Endothelial cell of hepatic sinusoid (primary cell): ENCODE measurements at regions not wholly inside any gene's neighbourhood (a gene's known extent, or its start where the extent isn't known, plus 50 kb on each side); places are given as distances from the start of the nearest gene placed in this dataset.

Experiments
- in situ Hi-C: cut with HindIII; loops from 2 replicates; pipeline ENCODE4 v1.10.0; 2017; ENCODE audit warnings: low sequenced_read_pairs

- in situ Hi-C loops, result no loop called here
Measured at GRCh38 chr14:26395726-26396125, 202.1 kb downstream of the NOVA1 start.

GRCh38 chr14:26394150-26394810 is 203.6 kb downstream of the NOVA1 start:
- in situ Hi-C loops, result no loop called here

- in situ Hi-C loops, result no loop called here
Measured at GRCh38 chr14:26392498-26392897, 205.3 kb downstream of the NOVA1 start.

- in situ Hi-C loops, result no loop called here
Measured at GRCh38 chr14:26389646-26390508, 208.0 kb downstream of the NOVA1 start.

- in situ Hi-C loops, result no loop called here
Measured at GRCh38 chr14:26385310-26385709, 212.5 kb downstream of the NOVA1 start.

- in situ Hi-C loops, result no loop called here
Measured at GRCh38 chr14:26382901-26383685, 214.7 kb downstream of the NOVA1 start.

- in situ Hi-C loops, result no loop called here
Measured at GRCh38 chr14:26381405-26381804, 216.4 kb downstream of the NOVA1 start.

GRCh38 chr14:26380637-26381036 is 217.2 kb downstream of the NOVA1 start:
- in situ Hi-C loops, result no loop called here

GRCh38 chr14:26379951-26380350 is 217.9 kb downstream of the NOVA1 start:
- in situ Hi-C loops, result no loop called here

GRCh38 chr14:26377150-26377549 is 220.7 kb downstream of the NOVA1 start:
- in situ Hi-C loops, result no loop called here

- in situ Hi-C loops, result no loop called here
Measured at GRCh38 chr14:26370115-26370514, 227.7 kb downstream of the NOVA1 start.

GRCh38 chr14:26363689-26364088 is 234.1 kb downstream of the NOVA1 start:
- in situ Hi-C loops, result no loop called here

GRCh38 chr14:26344596-26344995 is 253.2 kb downstream of the NOVA1 start:
- in situ Hi-C loops, result no loop called here

- in situ Hi-C loops, result no loop called here
Measured at GRCh38 chr14:26339381-26339780, 258.5 kb downstream of the NOVA1 start.

GRCh38 chr14:26338231-26338630 is 259.6 kb downstream of the NOVA1 start:
- in situ Hi-C loops, result no loop called here

GRCh38 chr14:26334288-26334687 is 263.5 kb downstream of the NOVA1 start:
- in situ Hi-C loops, result no loop called here

- in situ Hi-C loops, result no loop called here
Measured at GRCh38 chr14:26332966-26333365, 264.9 kb downstream of the NOVA1 start.

GRCh38 chr14:26330982-26331381 is 266.9 kb downstream of the NOVA1 start:
- in situ Hi-C loops, result no loop called here

GRCh38 chr14:26328791-26329190 is 269.0 kb downstream of the NOVA1 start:
- in situ Hi-C loops, result no loop called here

GRCh38 chr14:26323869-26324268 is 274.0 kb downstream of the NOVA1 start:
- in situ Hi-C loops, result no loop called here

GRCh38 chr14:26320886-26321285 is 276.9 kb downstream of the NOVA1 start:
- in situ Hi-C loops, result no loop called here
